ENCODE measurements at regions not wholly inside any gene's neighbourhood (a gene's known extent, or its start where the extent isn't known, plus 50 kb on each side); places are given as distances from the start of the nearest gene placed in this dataset.

- TF ChIP-seq CTCF (IDR thresholded peaks at IDR 0.05) (no peak), CHD2 (IDR thresholded peaks at IDR 0.05; ENCODE audit: low read length, partially characterized antibody) (no peak)
These were observed 308.4 kb upstream of the COL3A1 start for GRCh38 chr2:188665727-188666304.

Measured in SK-N-SH (cell line).